Fibroblast of pulmonary artery (primary cell): ENCODE measurements at regions not wholly inside any gene's neighbourhood (a gene's known extent, or its start where the extent isn't known, plus 50 kb on each side); places are given as distances from the start of the nearest gene placed in this dataset.

Experiments
- DNase-seq: peaks from one replicate; pipeline ENCODE4 v3.0.0-alpha.2; 2010; ENCODE audit warnings: low read depth
- H3K4me3 ChIP-seq: replicated peaks from 2 replicates; pipeline ENCODE4 v1.5.1; 2011; ENCODE audit warnings: low read depth, mild to moderate bottlenecking, control low read depth, low read length, moderate library complexity
- CTCF ChIP-seq: IDR thresholded peaks from 2 replicates; pipeline ENCODE4 v1.5.1; 2011; ENCODE audit warnings: mild to moderate bottlenecking, control low read depth, low read length, inconsistent platforms; ENCODE audit errors: missing control alignments

DNA sequence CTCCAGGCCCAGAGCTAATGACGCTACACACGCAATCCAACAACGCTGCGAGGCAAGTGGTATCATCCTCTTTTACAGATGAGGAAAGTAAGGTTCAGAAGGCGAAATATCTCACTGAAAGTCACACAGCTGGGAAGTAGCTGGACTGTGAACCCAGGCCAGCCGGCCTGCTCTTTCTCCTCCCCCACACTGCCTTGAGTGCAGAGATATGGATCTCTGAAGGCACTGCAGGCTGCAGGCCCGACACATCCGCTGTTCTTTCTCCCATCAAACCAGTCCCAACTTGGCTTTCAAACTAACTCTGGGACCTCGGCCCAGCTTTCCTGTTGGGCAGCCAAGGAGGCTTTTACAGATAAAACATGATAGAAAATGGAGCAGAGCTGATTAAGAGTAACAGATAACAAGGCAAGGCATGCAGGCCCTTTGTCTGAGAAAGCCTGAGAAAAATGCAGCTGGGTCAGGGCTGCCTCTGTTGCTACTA, 64.0 kb upstream of the PTPRJ start:
- H3K4me3 ChIP-seq: no peak overlapping the region
- peak; percentile 79 for DNase-seq
- no peak for TF ChIP-seq CTCF

- TF ChIP-seq CTCF: no peak
- no peak for DNase-seq
- H3K4me3 ChIP-seq: no peak overlapping the region
Observed at GRCh38 chr11:47915783-47916182, 64.6 kb upstream of the PTPRJ start.

GRCh38 chr11:47915374-47915773, 65.0 kb upstream of the PTPRJ start:
- no peak overlapping the region for H3K4me3 ChIP-seq
- DNase-seq: no peak
- no peak for TF ChIP-seq CTCF

GRCh38 chr11:47914743-47915142, 65.6 kb upstream of the PTPRJ start:
- H3K4me3 ChIP-seq: no peak overlapping the region
- no peak for TF ChIP-seq CTCF
- DNase-seq: peak; percentile 56

DNA sequence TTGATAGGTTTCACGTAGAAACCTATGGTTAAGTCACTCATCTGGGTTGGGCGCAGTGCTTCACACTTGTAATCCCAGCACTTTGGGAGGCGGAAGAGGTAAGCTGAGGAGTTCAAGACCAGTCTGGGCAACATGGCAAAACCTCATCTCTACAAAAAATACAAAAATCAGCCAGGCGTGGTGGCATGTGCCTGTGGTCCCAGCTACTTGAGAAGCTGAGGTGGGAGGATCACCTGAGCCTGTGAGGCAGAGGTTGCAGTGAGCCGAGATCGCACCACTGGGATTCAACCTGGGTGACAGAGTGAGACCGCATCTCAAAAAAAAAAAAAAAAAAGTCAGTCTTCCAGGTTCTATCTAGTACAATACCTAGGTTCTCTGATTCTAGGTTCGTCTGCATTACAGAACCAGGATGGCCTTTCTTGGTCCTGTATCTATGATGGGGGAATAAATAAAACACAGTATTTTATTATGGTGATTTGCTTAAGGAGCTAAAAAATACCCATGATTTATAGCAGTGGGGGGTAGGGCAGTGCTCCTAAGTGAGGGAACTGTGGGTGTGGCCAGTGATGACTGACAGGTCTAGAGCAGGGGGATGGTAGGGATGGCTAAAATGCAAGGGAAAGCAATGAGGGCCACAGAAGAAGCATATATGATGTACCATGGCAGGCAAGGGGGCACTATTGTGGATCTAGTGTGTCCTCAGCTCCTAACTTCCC, 65.5 kb upstream of the NUP160 start:
- no peak for DNase-seq
- H3K4me3 ChIP-seq: no peak overlapping the region
- no peak for TF ChIP-seq CTCF

DNA sequence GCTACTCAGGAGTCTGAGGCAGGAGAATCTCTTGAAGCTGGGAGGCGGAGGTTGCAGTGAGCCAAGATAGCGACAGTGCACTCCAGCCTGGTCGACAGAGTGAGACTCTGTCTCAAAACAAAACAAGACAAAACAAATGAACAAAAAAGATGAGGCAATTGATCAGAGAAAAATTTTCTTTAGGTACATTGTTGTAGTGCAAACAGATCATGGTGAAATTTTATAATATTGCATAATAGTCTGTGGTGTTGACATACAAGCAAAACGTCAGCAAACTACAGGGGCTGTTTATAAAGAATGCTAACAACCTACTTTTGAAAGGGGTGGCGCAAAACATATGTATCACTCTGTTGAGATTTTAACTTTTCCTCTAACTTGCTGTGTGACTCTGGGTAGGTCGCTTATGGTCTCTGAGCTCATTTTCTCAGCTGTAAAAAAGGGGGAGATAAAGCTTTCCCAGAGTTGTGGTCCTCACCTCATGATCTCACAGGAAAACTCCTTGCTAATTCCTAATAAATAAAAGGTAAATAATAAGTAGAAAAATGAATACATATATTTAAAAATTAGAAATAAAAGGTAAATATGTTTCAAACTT, 64.8 kb upstream of the NUP160 start:
- DNase-seq: peak; percentile 77
- H3K4me3 ChIP-seq: no peak overlapping the region

More for the DNA sequence above, 64.8 kb upstream of the NUP160 start:
- no peak for TF ChIP-seq CTCF
